SK-N-SH treated with all-trans-retinoic acid at 6 μM for 48 hours (cell line): ENCODE measurements at regions not wholly inside any gene's neighbourhood (a gene's known extent, or its start where the extent isn't known, plus 50 kb on each side); places are given as distances from the start of the nearest gene placed in this dataset.

ENCODE experiments used
- TOX ChIP-seq: fragments of 250-450 bp; sonication (Bioruptor Pico); IDR thresholded peaks from 2 replicates; pipeline ENCODE4 v1.8.0; 2021; ENCODE audit warnings: mild to moderate bottlenecking, moderate library complexity, borderline replicate concordance
- TSHZ2 ChIP-seq: fragments of 250-450 bp; sonication (Bioruptor Pico); IDR thresholded peaks from 2 replicates; pipeline ENCODE4 v1.5.0; 2020; ENCODE audit warnings: mild to moderate bottlenecking, moderate library complexity
- ZFP3 ChIP-seq: fragments of 250-450 bp; sonication (Bioruptor Pico); IDR thresholded peaks from 2 replicates; pipeline ENCODE4 v1.5.0; 2020; ENCODE audit warnings: mild to moderate bottlenecking, moderate library complexity
- ZNF70 ChIP-seq: fragments of 450-650 bp; formaldehyde crosslinking; IDR thresholded peaks from 2 replicates; pipeline ENCODE4 v1.5.0; 2020; ENCODE audit warnings: mild to moderate bottlenecking, moderate library complexity

GRCh38 chr2:75284345-75284744, 85.0 kb upstream of the TACR1 start:
- TF ChIP-seq TOX (CRISPR knock-in tag) (no peak), ZFP3 (CRISPR knock-in tag) (no peak), ZNF70 (CRISPR knock-in tag) (no peak), TSHZ2 (CRISPR knock-in tag) (no peak)
